ENCODE measurements at regions not wholly inside any gene's neighbourhood (a gene's known extent, or its start where the extent isn't known, plus 50 kb on each side); places are given as distances from the start of the nearest gene placed in this dataset.

DNA sequence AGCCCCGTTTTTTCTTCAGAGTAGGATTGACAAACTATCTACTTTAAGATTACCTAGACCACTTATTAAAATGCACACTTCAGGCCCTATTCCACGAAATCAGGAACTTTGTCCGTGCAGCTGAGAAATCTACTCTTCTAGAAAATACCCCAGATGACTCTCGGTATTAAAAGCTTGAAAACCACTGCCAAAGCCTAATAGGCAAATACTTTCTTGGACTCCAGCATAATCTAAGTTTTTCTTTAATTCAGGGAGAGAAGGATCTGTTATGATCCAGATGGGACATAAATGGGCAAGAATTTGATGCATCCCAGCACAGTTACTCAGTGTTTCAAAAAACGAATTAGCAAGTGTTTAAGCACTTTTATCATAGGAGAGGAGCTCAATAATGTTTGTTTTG lies 94.5 kb downstream of the TMX1 start:
- TF ChIP-seq YY1 (IDR thresholded peaks at IDR 0.05; ENCODE audit: low read depth) (no peak), ZBTB7A (IDR thresholded peaks at IDR 0.05; ENCODE audit: low read depth) (no peak), CREB1 (IDR thresholded peaks at IDR 0.05; ENCODE audit: low read depth) (no peak), CEBPB (IDR thresholded peaks at IDR 0.05) (no peak), EP300 (IDR thresholded peaks at IDR 0.05; ENCODE audit: borderline replicate concordance) (no peak), FOXM1 (IDR thresholded peaks at IDR 0.05; ENCODE audit: borderline replicate concordance, low read depth) (no peak), EGR1 (IDR thresholded peaks at IDR 0.05) (no peak), TEAD4 (IDR thresholded peaks at IDR 0.05) (no peak), TAF1 (IDR thresholded peaks at IDR 0.05; ENCODE audit: low read depth) (no peak)
- TF ChIP-seq, protein P1, sequence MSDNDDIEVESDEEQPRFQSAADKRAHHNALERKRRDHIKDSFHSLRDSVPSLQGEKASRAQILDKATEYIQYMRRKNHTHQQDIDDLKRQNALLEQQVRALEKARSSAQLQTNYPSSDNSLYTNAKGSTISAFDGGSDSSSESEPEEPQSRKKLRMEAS (IDR thresholded peaks at IDR 0.05) = no peak
- TF ChIP-seq, protein P2, sequence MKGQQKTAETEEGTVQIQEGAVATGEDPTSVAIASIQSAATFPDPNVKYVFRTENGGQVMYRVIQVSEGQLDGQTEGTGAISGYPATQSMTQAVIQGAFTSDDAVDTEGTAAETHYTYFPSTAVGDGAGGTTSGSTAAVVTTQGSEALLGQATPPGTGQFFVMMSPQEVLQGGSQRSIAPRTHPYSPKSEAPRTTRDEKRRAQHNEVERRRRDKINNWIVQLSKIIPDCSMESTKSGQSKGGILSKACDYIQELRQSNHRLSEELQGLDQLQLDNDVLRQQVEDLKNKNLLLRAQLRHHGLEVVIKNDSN (IDR thresholded peaks at IDR 0.05) = no peak

- TF ChIP-seq TEAD4 (IDR thresholded peaks at IDR 0.05) (no peak), NFIC (IDR thresholded peaks at IDR 0.05) (no peak), EP300 (IDR thresholded peaks at IDR 0.05; ENCODE audit: borderline replicate concordance) (no peak), YY1 (IDR thresholded peaks at IDR 0.05; ENCODE audit: low read depth) (no peak), CREB1 (IDR thresholded peaks at IDR 0.05; ENCODE audit: low read depth) (no peak), FOXM1 (IDR thresholded peaks at IDR 0.05; ENCODE audit: borderline replicate concordance, low read depth) (no peak), EGR1 (IDR thresholded peaks at IDR 0.05) (no peak), TAF1 (IDR thresholded peaks at IDR 0.05; ENCODE audit: low read depth) (no peak), TCF12 (IDR thresholded peaks at IDR 0.05; ENCODE audit: low read depth) (no peak)
- TF ChIP-seq, protein P2 (IDR thresholded peaks at IDR 0.05) = no peak
- TF ChIP-seq, protein P1 (IDR thresholded peaks at IDR 0.05) = no peak
Observed at GRCh38 chr14:51335531-51335930, 95.5 kb downstream of the TMX1 start.

- no peak for TF ChIP-seq RAD21 (IDR thresholded peaks at IDR 0.05; ENCODE audit: low read depth)
- TF ChIP-seq EGR1 (IDR thresholded peaks at IDR 0.05) = no peak
- no peak for TF ChIP-seq EP300 (IDR thresholded peaks at IDR 0.05; ENCODE audit: borderline replicate concordance)
- no peak for TF ChIP-seq TEAD4 (IDR thresholded peaks at IDR 0.05)
- TF ChIP-seq FOXM1 (IDR thresholded peaks at IDR 0.05; ENCODE audit: borderline replicate concordance, low read depth) = no peak
- no peak for TF ChIP-seq NFIC (IDR thresholded peaks at IDR 0.05)
- no peak for TF ChIP-seq ZBTB7A (IDR thresholded peaks at IDR 0.05; ENCODE audit: low read depth)
- TF ChIP-seq, protein P2 (IDR thresholded peaks at IDR 0.05) = no peak
- TF ChIP-seq CREB1 (IDR thresholded peaks at IDR 0.05; ENCODE audit: low read depth) = no peak
- TF ChIP-seq TCF12 (IDR thresholded peaks at IDR 0.05; ENCODE audit: low read depth) = no peak
- TF ChIP-seq, protein P1 (IDR thresholded peaks at IDR 0.05) = no peak
- TF ChIP-seq, protein P3, sequence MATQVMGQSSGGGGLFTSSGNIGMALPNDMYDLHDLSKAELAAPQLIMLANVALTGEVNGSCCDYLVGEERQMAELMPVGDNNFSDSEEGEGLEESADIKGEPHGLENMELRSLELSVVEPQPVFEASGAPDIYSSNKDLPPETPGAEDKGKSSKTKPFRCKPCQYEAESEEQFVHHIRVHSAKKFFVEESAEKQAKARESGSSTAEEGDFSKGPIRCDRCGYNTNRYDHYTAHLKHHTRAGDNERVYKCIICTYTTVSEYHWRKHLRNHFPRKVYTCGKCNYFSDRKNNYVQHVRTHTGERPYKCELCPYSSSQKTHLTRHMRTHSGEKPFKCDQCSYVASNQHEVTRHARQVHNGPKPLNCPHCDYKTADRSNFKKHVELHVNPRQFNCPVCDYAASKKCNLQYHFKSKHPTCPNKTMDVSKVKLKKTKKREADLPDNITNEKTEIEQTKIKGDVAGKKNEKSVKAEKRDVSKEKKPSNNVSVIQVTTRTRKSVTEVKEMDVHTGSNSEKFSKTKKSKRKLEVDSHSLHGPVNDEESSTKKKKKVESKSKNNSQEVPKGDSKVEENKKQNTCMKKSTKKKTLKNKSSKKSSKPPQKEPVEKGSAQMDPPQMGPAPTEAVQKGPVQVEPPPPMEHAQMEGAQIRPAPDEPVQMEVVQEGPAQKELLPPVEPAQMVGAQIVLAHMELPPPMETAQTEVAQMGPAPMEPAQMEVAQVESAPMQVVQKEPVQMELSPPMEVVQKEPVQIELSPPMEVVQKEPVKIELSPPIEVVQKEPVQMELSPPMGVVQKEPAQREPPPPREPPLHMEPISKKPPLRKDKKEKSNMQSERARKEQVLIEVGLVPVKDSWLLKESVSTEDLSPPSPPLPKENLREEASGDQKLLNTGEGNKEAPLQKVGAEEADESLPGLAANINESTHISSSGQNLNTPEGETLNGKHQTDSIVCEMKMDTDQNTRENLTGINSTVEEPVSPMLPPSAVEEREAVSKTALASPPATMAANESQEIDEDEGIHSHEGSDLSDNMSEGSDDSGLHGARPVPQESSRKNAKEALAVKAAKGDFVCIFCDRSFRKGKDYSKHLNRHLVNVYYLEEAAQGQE (IDR thresholded peaks at IDR 0.05; ENCODE audit: low read depth) = no peak
- no peak for TF ChIP-seq TAF1 (IDR thresholded peaks at IDR 0.05; ENCODE audit: low read depth)
- no peak for TF ChIP-seq YY1 (IDR thresholded peaks at IDR 0.05; ENCODE audit: low read depth)
- no peak for TF ChIP-seq CEBPB (IDR thresholded peaks at IDR 0.05)
Observed at GRCh38 chr14:51335961-51336723, 96.1 kb downstream of the TMX1 start.

DNA sequence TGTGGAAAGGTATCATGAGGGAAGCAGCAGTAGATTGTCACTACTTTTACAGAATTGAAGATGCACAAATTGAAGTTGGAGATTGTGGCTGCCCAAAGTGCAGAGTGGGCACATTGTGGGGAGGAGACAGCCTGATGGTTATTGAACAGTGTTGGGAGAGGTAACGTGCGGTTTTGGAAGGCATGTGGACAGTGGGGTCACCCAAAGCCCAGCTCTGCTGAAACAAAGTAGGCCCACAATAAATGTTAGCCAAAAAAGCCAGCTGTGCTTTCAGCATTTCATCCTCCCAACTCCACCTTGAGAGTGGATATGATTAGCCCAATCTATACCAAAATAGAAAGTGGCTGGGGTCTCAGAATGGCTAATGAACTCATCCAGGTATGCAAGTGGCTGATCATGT lies 96.7 kb downstream of the TMX1 start:
- no peak for TF ChIP-seq CEBPB (IDR thresholded peaks at IDR 0.05)
- TF ChIP-seq EP300 (IDR thresholded peaks at IDR 0.05; ENCODE audit: borderline replicate concordance) = no peak
- TF ChIP-seq NFIC (IDR thresholded peaks at IDR 0.05) = no peak
- no peak for TF ChIP-seq YY1 (IDR thresholded peaks at IDR 0.05; ENCODE audit: low read depth)
- TF ChIP-seq, protein P3 (IDR thresholded peaks at IDR 0.05; ENCODE audit: low read depth) = no peak
- no peak for TF ChIP-seq RAD21 (IDR thresholded peaks at IDR 0.05; ENCODE audit: low read depth)
- TF ChIP-seq, protein P2 (IDR thresholded peaks at IDR 0.05) = no peak
- TF ChIP-seq TEAD4 (IDR thresholded peaks at IDR 0.05) = no peak
- TF ChIP-seq, protein P1 (IDR thresholded peaks at IDR 0.05) = no peak
- no peak for TF ChIP-seq ZBTB7A (IDR thresholded peaks at IDR 0.05; ENCODE audit: low read depth)
- TF ChIP-seq FOXM1 (IDR thresholded peaks at IDR 0.05; ENCODE audit: borderline replicate concordance, low read depth) = no peak
- no peak for TF ChIP-seq EGR1 (IDR thresholded peaks at IDR 0.05)
- TF ChIP-seq TCF12 (IDR thresholded peaks at IDR 0.05; ENCODE audit: low read depth) = no peak
- no peak for TF ChIP-seq CREB1 (IDR thresholded peaks at IDR 0.05; ENCODE audit: low read depth)
- no peak for TF ChIP-seq TAF1 (IDR thresholded peaks at IDR 0.05; ENCODE audit: low read depth)
